ENCODE measurements at regions not wholly inside any gene's neighbourhood (a gene's known extent, or its start where the extent isn't known, plus 50 kb on each side); places are given as distances from the start of the nearest gene placed in this dataset.
A peak's percentile ranks its signal among the peaks of the same experiment; 100 is the strongest.
"Not testable (repeated sequence)": the region's sequence is repeated elsewhere in the genome, so short reads cannot be mapped to it uniquely, and the experiment has no call there.

DNA sequence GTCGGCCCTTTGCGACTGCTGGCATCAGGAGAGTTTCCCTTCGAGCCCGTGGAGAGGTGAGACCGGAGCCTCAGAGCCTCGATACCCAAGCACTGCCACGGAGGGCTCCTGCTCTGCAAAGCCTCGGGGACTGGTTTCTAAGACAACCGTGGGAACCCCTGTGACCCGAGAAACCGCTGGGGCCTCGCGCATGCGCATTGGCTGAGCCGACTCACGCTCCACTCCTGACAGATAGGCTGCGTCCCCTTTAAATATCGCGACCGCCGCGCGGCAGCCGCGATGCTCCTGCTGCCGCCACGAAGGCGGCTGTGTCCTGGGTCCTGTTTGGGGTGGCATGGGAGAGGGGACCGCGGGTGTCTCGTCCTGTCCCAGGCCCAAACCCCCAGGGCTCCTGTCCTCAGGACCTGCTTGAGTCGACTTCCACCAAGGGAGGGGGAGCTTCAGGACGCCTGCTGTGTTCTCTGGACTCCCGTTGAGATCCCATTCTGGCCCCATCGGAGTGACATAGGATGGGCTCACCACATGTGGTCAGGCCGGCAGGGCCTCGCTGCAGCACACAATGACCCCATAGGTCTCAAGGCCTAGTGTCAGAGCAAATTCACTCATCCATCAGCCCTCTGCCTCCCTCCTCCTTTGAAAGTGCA lies 701.7 kb upstream of the TPTE start:
- not testable (repeated sequence) for DNase-seq (ENCODE audit: insufficient read length, low spot score); FAIRE-seq

DNA sequence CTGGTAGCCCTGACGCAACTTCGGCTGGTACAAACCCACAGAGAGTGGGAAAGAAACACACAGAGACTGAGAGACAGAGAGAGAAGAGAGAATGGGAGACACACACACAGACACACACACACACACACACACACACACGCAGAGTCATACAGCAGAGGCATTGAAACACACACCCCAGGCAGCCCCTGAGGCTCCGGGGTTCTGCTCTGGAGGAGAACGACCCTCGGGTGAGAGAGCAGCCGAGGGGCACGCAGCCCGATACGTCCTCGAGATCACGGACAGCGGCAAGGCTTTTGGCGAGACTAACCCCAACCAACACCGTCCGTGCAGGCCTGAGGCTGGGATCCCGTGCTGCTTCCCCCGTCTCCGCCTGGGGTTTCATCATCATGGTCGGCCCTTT lies 700.8 kb upstream of the TPTE start:
- FAIRE-seq: not testable (repeated sequence)

GRCh38 chr21:9821472-9821871 lies 699.9 kb upstream of the TPTE start:
- DNase-seq (ENCODE audit: insufficient read length, low spot score); FAIRE-seq: not testable (repeated sequence)

More for the DNA sequence above, 700.8 kb upstream of the TPTE start:
- DNase-seq (ENCODE audit: insufficient read length, low spot score): not testable (repeated sequence)

DNA sequence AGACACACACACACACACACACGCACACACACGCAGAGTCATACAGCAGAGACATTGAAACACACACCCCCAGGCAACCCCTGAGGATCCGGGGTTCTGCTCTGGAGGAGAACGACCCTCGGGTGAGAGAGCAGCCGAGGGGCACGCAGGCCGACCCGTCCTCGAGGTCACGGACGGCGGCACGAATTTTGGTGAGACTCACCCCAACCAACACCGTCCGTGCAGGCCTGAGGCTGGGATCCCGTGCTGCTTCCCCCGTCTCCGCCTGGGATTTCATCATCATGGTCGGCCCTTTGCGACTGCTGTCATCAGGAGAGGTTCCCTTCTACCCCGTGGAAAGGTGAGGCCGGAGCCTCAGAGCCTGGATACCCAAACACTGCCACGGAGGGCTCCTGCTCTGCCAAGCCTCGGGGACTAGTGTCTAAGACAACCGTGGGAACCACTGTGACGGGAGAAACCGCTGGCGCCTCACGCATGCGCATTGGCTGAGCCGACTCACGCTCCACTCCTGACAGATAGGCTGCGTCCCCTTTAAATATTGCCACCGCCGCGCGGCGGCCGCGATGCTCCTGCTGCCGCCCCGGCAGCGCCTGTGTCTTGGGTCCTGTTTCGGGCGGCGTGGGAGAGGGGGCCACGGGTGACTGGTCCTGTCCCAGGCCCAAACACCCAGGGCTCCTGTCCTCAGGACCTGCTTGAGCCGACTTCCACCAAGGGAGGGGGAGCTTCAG lies 699.1 kb upstream of the TPTE start:
- not testable (repeated sequence) for DNase-seq (ENCODE audit: insufficient read length, low spot score); FAIRE-seq

GRCh38 chr21:9823197-9824157 lies 697.9 kb upstream of the TPTE start:
- FAIRE-seq; DNase-seq (ENCODE audit: insufficient read length, low spot score): not testable (repeated sequence)

DNA sequence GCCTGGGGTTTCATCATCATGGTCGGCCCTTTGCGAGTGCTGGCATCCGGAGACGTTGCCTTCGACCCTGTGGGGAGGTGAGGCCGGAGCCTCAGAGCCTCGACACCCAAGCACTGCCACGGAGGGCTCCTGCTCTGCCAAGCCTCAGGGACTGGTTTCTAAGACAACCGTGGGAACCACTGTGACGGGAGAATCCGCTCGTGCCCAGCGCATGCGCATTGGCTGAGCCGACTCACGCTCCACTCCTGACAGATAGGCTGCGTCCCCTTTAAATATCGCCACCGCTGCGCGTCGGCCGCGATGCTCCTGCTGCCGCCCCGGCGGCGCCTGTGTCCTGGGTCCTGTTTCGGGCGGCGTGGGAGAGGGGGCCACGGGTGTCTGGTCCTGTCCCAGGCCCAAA lies 690.6 kb upstream of the TPTE start:
- not testable (repeated sequence) for FAIRE-seq; DNase-seq (ENCODE audit: insufficient read length, low spot score)

DNA sequence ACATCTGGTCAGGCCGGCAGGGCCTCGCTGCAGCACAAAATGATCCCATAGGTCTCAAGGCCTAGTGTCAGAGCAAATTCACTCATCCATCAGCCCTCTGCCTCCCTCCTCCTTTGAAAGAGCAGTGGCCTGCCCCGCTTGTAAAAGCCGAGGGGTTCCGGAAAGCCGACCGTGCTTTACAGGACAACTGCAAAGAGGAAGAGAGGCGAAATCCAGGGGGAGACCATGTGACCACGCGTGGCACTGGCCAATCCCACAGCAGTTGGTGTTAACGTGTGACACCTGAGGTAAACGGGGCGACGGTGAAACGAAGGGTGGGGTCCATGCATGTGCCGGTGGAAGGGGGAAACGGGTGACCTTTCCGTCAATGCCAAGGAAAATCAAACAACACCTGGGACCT lies 688.6 kb upstream of the TPTE start:
- not testable (repeated sequence) for DNase-seq (ENCODE audit: insufficient read length, low spot score); FAIRE-seq

DNA sequence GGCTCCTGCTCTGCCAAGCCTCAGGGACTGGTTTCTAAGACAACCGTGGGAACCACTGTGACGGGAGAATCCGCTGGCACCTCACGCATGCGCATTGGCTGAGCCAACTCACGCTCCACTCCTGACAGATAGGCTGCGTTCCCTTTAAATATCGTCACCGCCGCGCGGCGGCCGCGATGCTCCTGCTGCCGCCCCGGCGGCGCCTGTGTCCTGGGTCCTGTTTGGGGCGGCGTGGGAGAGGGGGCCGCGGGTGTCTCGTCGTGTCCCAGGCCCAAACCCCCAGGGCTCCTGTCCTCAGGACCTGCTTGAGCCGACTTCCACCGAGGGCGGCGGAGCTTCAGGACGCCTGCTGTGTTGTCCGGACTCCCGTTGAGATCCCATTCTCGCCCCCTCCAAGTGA lies 684.8 kb upstream of the TPTE start:
- FAIRE-seq; DNase-seq (ENCODE audit: insufficient read length, low spot score): not testable (repeated sequence)

- not testable (repeated sequence) for DNase-seq (ENCODE audit: insufficient read length, low spot score); FAIRE-seq
These were observed 684.4 kb upstream of the TPTE start for GRCh38 chr21:9837001-9837400.

GRCh38 chr21:9837526-9837925 lies 683.9 kb upstream of the TPTE start:
- DNase-seq (ENCODE audit: insufficient read length, low spot score); FAIRE-seq: not testable (repeated sequence)

- no peak for FAIRE-seq
- DNase-seq (ENCODE audit: insufficient read length, low spot score): no peak
These were observed 683.2 kb upstream of the TPTE start for GRCh38 chr21:9837946-9838737.

- peak; percentile 1 for DNase-seq (ENCODE audit: insufficient read length, low spot score)
- no peak for FAIRE-seq
These were observed 682.4 kb upstream of the TPTE start for GRCh38 chr21:9838738-9839642.

- FAIRE-seq; DNase-seq (ENCODE audit: insufficient read length, low spot score): not testable (repeated sequence)
These were observed 677.3 kb upstream of the TPTE start for GRCh38 chr21:9844106-9844505.

DNA sequence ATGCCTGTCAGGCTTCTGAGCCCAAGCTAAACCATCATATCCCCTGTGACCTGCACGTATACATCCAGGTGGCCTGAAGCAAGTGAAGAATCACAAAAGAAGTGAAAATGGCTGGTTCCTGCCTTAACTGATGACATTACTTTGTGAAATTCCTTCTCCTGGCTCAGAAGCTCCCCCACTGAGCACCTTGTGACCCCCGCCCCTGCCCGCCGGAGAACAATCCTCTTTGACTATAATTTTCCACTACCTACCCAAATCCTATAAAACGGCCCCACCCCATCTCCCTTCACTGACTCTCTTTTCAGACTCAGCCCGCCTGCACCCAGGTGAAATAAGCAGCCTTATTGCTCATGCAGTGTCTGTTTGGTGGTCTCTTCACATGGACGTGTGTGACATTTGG lies 673.9 kb upstream of the TPTE start:
- not testable (repeated sequence) for DNase-seq (ENCODE audit: insufficient read length, low spot score); FAIRE-seq

- DNase-seq (ENCODE audit: insufficient read length, low spot score); FAIRE-seq: not testable (repeated sequence)
These were observed 670.2 kb upstream of the TPTE start for GRCh38 chr21:9851166-9851565.

DNA sequence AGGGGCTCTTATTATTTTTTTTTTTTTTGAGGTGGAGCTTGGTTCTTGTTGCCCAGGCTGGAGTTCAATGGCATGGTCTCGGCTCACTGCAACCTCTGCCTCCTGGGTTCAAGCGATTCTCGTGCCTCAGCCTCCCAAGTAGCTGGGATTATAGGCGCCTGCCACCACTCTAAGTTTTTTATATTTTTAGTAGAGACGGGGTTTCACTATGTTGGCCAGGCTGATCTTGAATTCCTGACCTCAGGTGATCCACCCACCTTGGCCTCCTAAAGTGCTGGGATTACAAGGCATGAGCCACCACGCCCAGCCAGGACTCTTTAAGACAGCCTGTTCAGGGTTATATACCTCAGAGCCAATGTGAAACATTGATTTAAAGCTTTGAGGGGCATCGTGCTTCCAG lies 669.7 kb upstream of the TPTE start:
- not testable (repeated sequence) for FAIRE-seq; DNase-seq (ENCODE audit: insufficient read length, low spot score)

GRCh38 chr21:9857563-9857962 lies 663.8 kb upstream of the TPTE start:
- not testable (repeated sequence) for FAIRE-seq; DNase-seq (ENCODE audit: insufficient read length, low spot score)

DNA sequence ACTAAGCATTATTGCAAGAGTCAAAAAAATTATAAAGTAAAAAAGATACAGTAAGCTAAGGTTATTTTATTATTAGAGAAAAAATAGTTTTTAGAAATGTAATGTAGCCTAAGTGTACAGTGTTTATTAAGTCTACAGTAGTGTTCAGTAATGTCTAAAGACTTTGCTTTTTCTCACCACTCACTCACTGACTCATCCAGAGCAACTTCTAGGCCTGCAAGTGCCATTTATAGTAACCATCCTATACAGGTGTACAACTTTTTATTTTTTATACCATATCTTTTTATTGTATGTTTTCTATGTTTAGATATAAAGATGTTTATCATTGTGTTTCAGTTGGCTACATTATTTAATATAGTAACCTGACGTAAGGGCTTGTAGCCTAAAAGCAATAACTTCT lies 661.5 kb upstream of the TPTE start:
- not testable (repeated sequence) for DNase-seq (ENCODE audit: insufficient read length, low spot score); FAIRE-seq

GRCh38 chr21:9862456-9862855 lies 658.9 kb upstream of the TPTE start:
- DNase-seq (ENCODE audit: insufficient read length, low spot score); FAIRE-seq: not testable (repeated sequence)

Measured in GM19239 (cell line).